ENCODE measurements at regions not wholly inside any gene's neighbourhood (a gene's known extent, or its start where the extent isn't known, plus 50 kb on each side); places are given as distances from the start of the nearest gene placed in this dataset.

- POLR2A ChIA-PET, result no interaction called here
- ATAC-seq (no peak), DNase-seq (ENCODE audit: low read depth, low spot score) (no peak)
These were observed 123.7 kb downstream of the DAD1 start for GRCh38 chr14:22465201-22465840.

More at GRCh38 chr14:22465201-22465840, 123.7 kb downstream of the DAD1 start:
- RAD21 ChIA-PET (ENCODE audit: low non-redundant PET in 1 of 2, low total read pairs in 2 of 2, uncharacterized antibody in 2 of 2, unreplicated experiment in 2 of 2), result no interaction called here
- no TSS peak for BruUV-seq (replicated peaks)
- Histone ChIP-seq H4K20me1 (ENCODE audit: insufficient read depth) (no peaks in the 10 kb centered on the region), H3K27ac (ENCODE audit: low read depth, low read length) (no peak overlapping the region), H3K9me3 (ENCODE audit: control insufficient read depth in 1 of 2, insufficient read depth in 1 of 2, low read depth in 1 of 2, low read length in 2 of 2) (no peaks in the 10 kb centered on the region), H3K27me3 (ENCODE audit: insufficient read depth, low read length) (peaks cover 69% of the 10 kb centered on the region), H3K36me3 (ENCODE audit: control insufficient read depth in 1 of 2, insufficient read depth in 2 of 2, low read length in 2 of 2) (no peaks in the 10 kb centered on the region), H3K9ac (ENCODE audit: low read length) (no peak overlapping the region), H2AFZ (ENCODE audit: low read depth, low read length, poor library complexity, severe bottlenecking) (no peak overlapping the region), H3K4me2 (ENCODE audit: low read length) (no peak overlapping the region), H3K4me1 (ENCODE audit: control insufficient read depth in 1 of 2, insufficient read depth in 2 of 2, low read length in 2 of 2) (no peaks in the 10 kb centered on the region), H3K4me3 (replicated peaks in 1 of 2; ENCODE audit: low read depth in 1 of 2, low read length in 2 of 2) (no peak overlapping the region), H3K9me2 (ENCODE audit: insufficient read depth) (no peaks in the 10 kb centered on the region), H3K79me2 (ENCODE audit: insufficient read depth, low read length) (no peaks in the 10 kb centered on the region)
- TF ChIP-seq FOSL1 (IDR thresholded peaks at IDR 0.05; ENCODE audit: low read depth), result no peak
- no peak for TF ChIP-seq CEBPB (IDR thresholded peaks at IDR 0.05; ENCODE audit: low read depth)
- no peak for TF ChIP-seq ZFX (IDR thresholded peaks at IDR 0.05)
- TF ChIP-seq, protein P1, sequence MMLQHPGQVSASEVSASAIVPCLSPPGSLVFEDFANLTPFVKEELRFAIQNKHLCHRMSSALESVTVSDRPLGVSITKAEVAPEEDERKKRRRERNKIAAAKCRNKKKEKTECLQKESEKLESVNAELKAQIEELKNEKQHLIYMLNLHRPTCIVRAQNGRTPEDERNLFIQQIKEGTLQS (IDR thresholded peaks at IDR 0.05), result no peak
- no peak for TF ChIP-seq CBX3 (IDR thresholded peaks at IDR 0.05; ENCODE audit: low read depth)
- TF ChIP-seq CTCF (IDR thresholded peaks at IDR 0.05 in 2 of 3, conservative IDR thresholded peaks at IDR 0.05 in 1 of 3; ENCODE audit: borderline replicate concordance in 1 of 3, insufficient read depth in 1 of 3, low read depth in 2 of 3, low read length in 2 of 3), result no peak
- TF ChIP-seq EZH2 (IDR thresholded peaks at IDR 0.05), result no peak
- TF ChIP-seq SRF (IDR thresholded peaks at IDR 0.05; ENCODE audit: low read depth), result no peak
- TF ChIP-seq, protein P2, sequence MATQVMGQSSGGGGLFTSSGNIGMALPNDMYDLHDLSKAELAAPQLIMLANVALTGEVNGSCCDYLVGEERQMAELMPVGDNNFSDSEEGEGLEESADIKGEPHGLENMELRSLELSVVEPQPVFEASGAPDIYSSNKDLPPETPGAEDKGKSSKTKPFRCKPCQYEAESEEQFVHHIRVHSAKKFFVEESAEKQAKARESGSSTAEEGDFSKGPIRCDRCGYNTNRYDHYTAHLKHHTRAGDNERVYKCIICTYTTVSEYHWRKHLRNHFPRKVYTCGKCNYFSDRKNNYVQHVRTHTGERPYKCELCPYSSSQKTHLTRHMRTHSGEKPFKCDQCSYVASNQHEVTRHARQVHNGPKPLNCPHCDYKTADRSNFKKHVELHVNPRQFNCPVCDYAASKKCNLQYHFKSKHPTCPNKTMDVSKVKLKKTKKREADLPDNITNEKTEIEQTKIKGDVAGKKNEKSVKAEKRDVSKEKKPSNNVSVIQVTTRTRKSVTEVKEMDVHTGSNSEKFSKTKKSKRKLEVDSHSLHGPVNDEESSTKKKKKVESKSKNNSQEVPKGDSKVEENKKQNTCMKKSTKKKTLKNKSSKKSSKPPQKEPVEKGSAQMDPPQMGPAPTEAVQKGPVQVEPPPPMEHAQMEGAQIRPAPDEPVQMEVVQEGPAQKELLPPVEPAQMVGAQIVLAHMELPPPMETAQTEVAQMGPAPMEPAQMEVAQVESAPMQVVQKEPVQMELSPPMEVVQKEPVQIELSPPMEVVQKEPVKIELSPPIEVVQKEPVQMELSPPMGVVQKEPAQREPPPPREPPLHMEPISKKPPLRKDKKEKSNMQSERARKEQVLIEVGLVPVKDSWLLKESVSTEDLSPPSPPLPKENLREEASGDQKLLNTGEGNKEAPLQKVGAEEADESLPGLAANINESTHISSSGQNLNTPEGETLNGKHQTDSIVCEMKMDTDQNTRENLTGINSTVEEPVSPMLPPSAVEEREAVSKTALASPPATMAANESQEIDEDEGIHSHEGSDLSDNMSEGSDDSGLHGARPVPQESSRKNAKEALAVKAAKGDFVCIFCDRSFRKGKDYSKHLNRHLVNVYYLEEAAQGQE (IDR thresholded peaks at IDR 0.05; ENCODE audit: low read depth), result no peak
- TF ChIP-seq MAX (IDR thresholded peaks at IDR 0.05), result no peak
- no peak for TF ChIP-seq RAD21 (IDR thresholded peaks at IDR 0.05; ENCODE audit: low read depth)
- TF ChIP-seq JUND (IDR thresholded peaks at IDR 0.05), result no peak
- TF ChIP-seq POLR2A (IDR thresholded peaks at IDR 0.05; ENCODE audit: borderline replicate concordance, extremely low read depth, insufficient read depth, insufficient read length), result no peak
- TF ChIP-seq ELF1 (IDR thresholded peaks at IDR 0.05; ENCODE audit: borderline replicate concordance, low read depth), result no peak
- no peak for TF ChIP-seq POLR2AphosphoS5 (IDR thresholded peaks at IDR 0.05; ENCODE audit: low read depth, low read length)
- no peak for TF ChIP-seq SIN3A (IDR thresholded peaks at IDR 0.05; ENCODE audit: low read depth)
- TF ChIP-seq, protein P3, sequence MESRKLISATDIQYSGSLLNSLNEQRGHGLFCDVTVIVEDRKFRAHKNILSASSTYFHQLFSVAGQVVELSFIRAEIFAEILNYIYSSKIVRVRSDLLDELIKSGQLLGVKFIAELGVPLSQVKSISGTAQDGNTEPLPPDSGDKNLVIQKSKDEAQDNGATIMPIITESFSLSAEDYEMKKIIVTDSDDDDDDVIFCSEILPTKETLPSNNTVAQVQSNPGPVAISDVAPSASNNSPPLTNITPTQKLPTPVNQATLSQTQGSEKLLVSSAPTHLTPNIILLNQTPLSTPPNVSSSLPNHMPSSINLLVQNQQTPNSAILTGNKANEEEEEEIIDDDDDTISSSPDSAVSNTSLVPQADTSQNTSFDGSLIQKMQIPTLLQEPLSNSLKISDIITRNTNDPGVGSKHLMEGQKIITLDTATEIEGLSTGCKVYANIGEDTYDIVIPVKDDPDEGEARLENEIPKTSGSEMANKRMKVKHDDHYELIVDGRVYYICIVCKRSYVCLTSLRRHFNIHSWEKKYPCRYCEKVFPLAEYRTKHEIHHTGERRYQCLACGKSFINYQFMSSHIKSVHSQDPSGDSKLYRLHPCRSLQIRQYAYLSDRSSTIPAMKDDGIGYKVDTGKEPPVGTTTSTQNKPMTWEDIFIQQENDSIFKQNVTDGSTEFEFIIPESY (IDR thresholded peaks at IDR 0.05; ENCODE audit: extremely low read depth, insufficient replicate concordance, low read length), result no peak
- TF ChIP-seq EZH2phosphoT487 (IDR thresholded peaks at IDR 0.05; ENCODE audit: borderline replicate concordance), result no peak
- no peak for TF ChIP-seq ZNF274 (IDR thresholded peaks at IDR 0.05; ENCODE audit: low read depth, low read length)
- intact Hi-C loops (cut with micrococcal nuclease), result no loop called here
- CTCF ChIA-PET, result no interaction called here
